B cell (primary cell): ENCODE measurements at regions not wholly inside any gene's neighbourhood (a gene's known extent, or its start where the extent isn't known, plus 50 kb on each side); places are given as distances from the start of the nearest gene placed in this dataset.

ENCODE experiments used
- ATAC-seq: fragments of 200-7000 bp; cut with Tn5 transposase; one replicate; pipeline ENCODE4 v1.10.0; 2021; ENCODE audit warnings: low read depth, mild to moderate bottlenecking, moderate number of reproducible peaks, moderate library complexity
- CTCF ChIA-PET: fragments of 350-600 bp; sonication (Branson Sonifier 250); formaldehyde crosslinking; loops from one replicate; lab custom pipeline; 2021; ENCODE audit warnings: antibody characterized with exemption, inconsistent platforms; lab: Charles Lee
- POLR2A ChIA-PET: fragments of 350-600 bp; sonication (Branson Sonifier 250); formaldehyde crosslinking; loops from one replicate; lab custom pipeline; 2021; ENCODE audit warnings: antibody characterized with exemption; lab: Charles Lee
- DNase-seq: peaks from one replicate; pipeline ENCODE4 v3.0.0; 2013
- H2AFZ ChIP-seq: 2 replicates; pipeline ENCODE4 v1.6.1; 2012; ENCODE audit warnings: mild to moderate bottlenecking, low read depth, low read length; ENCODE audit not compliant: insufficient read depth, poor library complexity, severe bottlenecking
- H3K27ac ChIP-seq, 2 donors: 1 replicate in 1 of 2; 2 replicates in 1 of 2; pipeline ENCODE4 v1.5.1; 2012 to 2013; ENCODE audit warnings: low read length in 2 of 2, mild to moderate bottlenecking in 2 of 2, moderate library complexity in 1 of 2
- H3K27me3 ChIP-seq, 4 experiments: fragments of 200-600 bp in 1 of 4; sonication (generic) in 1 of 4; replicated peaks in 1 of 4; 1 replicate in 2 of 4; 2 replicates in 2 of 4; pipeline versions ENCODE4 v1.6.1 to v1.7.0; 2013 to 2016; ENCODE audit warnings: low read length in 3 of 4, mild to moderate bottlenecking in 2 of 4, mixed read lengths in 1 of 4, moderate library complexity in 1 of 4; ENCODE audit not compliant: insufficient read depth in 4 of 4, control insufficient read depth in 3 of 4; ENCODE audit errors: control extremely low read depth in 1 of 4
- H3K36me3 ChIP-seq, 2 experiments: replicated peaks in 1 of 2; 1 replicate in 1 of 2; 2 replicates in 1 of 2; pipeline versions ENCODE4 v1.6.1 to v1.7.1; 2013; ENCODE audit warnings: low read length in 1 of 2; ENCODE audit not compliant: insufficient read depth in 2 of 2, control insufficient read depth in 1 of 2; ENCODE audit errors: control extremely low read depth in 1 of 2, extremely low read depth in 1 of 2
- H3K4me1 ChIP-seq, 2 donors: fragments of 200-600 bp in 1 of 2; sonication (generic) in 1 of 2; 1 replicate in 1 of 2; 2 replicates in 1 of 2; pipeline versions ENCODE4 v1.5.1 to v1.6.1; 2013 to 2017; ENCODE audit warnings: low read length in 2 of 2; ENCODE audit not compliant: control insufficient read depth in 2 of 2, insufficient read depth in 2 of 2
- H3K4me2 ChIP-seq: replicated peaks from 2 replicates; pipeline ENCODE3; 2012; ENCODE audit warnings: mild to moderate bottlenecking, low read depth, low read length; ENCODE audit not compliant: poor library complexity, severe bottlenecking
- H3K4me3 ChIP-seq, 5 experiments: fragments of 200-600 bp in 1 of 5; sonication (generic) in 1 of 5; 1 replicate in 3 of 5; 2 replicates in 2 of 5; pipeline versions ENCODE4 v1.5.1 to v1.7.0; 2011 to 2016; ENCODE audit warnings: low read length in 4 of 5, mild to moderate bottlenecking in 4 of 5, low read depth in 2 of 5, control low read depth in 1 of 5, moderate library complexity in 1 of 5; ENCODE audit not compliant: insufficient read depth in 1 of 5; ENCODE audit errors: control extremely low read depth in 1 of 5, extremely low read depth in 1 of 5
- H3K79me2 ChIP-seq: fragments of 200-600 bp; sonication (generic); one replicate; pipeline ENCODE4 v1.6.0; 2016; ENCODE audit warnings: low read length; ENCODE audit not compliant: control insufficient read depth, insufficient read depth
- H3K9ac ChIP-seq: fragments of 200-600 bp; sonication (generic); 2 replicates; pipeline ENCODE4 v1.6.1; 2017; ENCODE audit warnings: mild to moderate bottlenecking, low read length, moderate library complexity
- H3K9me3 ChIP-seq, 3 donors: one replicate each; pipeline versions ENCODE4 v1.6.1 to v1.7.1; 2013; ENCODE audit warnings: low read length in 2 of 3; ENCODE audit not compliant: control insufficient read depth in 2 of 3, insufficient read depth in 1 of 3; ENCODE audit errors: control extremely low read depth in 1 of 3
- H4K20me1 ChIP-seq: 2 replicates; pipeline ENCODE4 v1.6.0; 2012; ENCODE audit warnings: mild to moderate bottlenecking, low read length; ENCODE audit not compliant: insufficient read depth, control insufficient read depth, poor library complexity, severe bottlenecking
- H3K27ac Mint-ChIP-seq: one replicate; pipeline ENCODE4 v1.8.0; 2021; ENCODE audit warnings: mixed read lengths
- H3K27me3 Mint-ChIP-seq: one replicate; pipeline ENCODE4 v1.8.0; 2021; ENCODE audit warnings: mixed read lengths
- H3K4me1 Mint-ChIP-seq: one replicate; pipeline ENCODE4 v1.8.0; 2021; ENCODE audit warnings: mixed read lengths
- H3K4me3 Mint-ChIP-seq: one replicate; pipeline ENCODE4 v1.8.0; 2021; ENCODE audit warnings: mixed read lengths
- H3K9me3 Mint-ChIP-seq: one replicate; pipeline ENCODE4 v1.8.0; 2022; ENCODE audit warnings: mixed read lengths; ENCODE audit not compliant: insufficient read depth
- EZH2 ChIP-seq: IDR thresholded peaks from 2 replicates; pipeline ENCODE4 v1.6.1; 2012; ENCODE audit warnings: borderline replicate concordance, low read depth, mild to moderate bottlenecking, moderate library complexity, low read length; ENCODE audit not compliant: insufficient read depth, poor library complexity, severe bottlenecking
- WGBS: methylation state at CpG from one replicate; pipeline ENCODE4 v1.1.5; 2013; ENCODE audit warnings: missing lambda C conversion rate; ENCODE audit not compliant: insufficient coverage; 5-methylcytosine and 5-hydroxymethylcytosine counted together
- intact Hi-C: fragments of 100-400 bp; cut with micrococcal nuclease; formaldehyde crosslinking; loops from one replicate; pipeline ENCODE4 v1.10.0; 2022
- TF ChIP-seq, protein P1 (sequence below): fragments of 200-600 bp; IDR thresholded peaks from one replicate; pipeline ENCODE4 v1.8.0; 2022; ENCODE audit warnings: antibody characterized with exemption, mild to moderate bottlenecking

DNA sequence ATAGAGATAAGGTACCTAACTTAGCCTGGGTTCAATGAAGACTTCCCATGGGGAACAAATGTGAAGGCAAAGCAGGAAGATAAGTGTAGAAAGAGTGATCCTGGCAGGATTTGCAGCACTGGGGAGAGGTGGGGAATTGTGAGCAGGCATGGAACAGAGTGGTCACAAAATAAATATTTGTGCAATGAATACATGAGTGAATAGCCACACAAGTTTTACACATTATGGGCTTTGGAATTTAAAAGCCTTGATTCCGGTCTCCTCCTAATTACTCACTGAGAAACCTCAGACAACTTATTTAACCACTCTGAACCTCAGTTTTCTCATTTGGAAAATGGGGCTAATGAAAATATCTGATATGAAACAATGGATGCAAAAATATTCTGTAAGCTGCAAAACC, 148.3 kb downstream of the ELAVL4 start:
- Histone ChIP-seq H2AFZ (no peak overlapping the region), H3K27me3 (peaks cover 0 to 4% (median 0%) of the 10 kb centered on the region in 4 experiments), H3K4me1 (peaks cover 4% of the 10 kb centered on the region in 2 donors), H3K36me3 (no peaks in the 10 kb centered on the region), H3K9me3 (no peaks in the 10 kb centered on the region), H3K4me2 (no peak overlapping the region), H3K79me2 (no peaks in the 10 kb centered on the region), H3K9ac (no peak overlapping the region), H3K4me3 (no peak overlapping the region), H3K27ac (no peak overlapping the region), H4K20me1 (no peaks in the 10 kb centered on the region)
- ChIA-PET CTCF (no interaction called here), POLR2A (no interaction called here)
- intact Hi-C loops, result no loop called here
- Mint-ChIP-seq H3K4me1 (peaks cover 4% of the 10 kb centered on the region), H3K9me3 (no peaks in the 10 kb centered on the region), H3K27ac (no peak overlapping the region), H3K4me3 (no peak overlapping the region), H3K27me3 (peaks cover 15% of the 10 kb centered on the region)
- no peak for DNase-seq
- ATAC-seq, result no peak
- no peak for TF ChIP-seq EZH2
- TF ChIP-seq, protein P1, sequence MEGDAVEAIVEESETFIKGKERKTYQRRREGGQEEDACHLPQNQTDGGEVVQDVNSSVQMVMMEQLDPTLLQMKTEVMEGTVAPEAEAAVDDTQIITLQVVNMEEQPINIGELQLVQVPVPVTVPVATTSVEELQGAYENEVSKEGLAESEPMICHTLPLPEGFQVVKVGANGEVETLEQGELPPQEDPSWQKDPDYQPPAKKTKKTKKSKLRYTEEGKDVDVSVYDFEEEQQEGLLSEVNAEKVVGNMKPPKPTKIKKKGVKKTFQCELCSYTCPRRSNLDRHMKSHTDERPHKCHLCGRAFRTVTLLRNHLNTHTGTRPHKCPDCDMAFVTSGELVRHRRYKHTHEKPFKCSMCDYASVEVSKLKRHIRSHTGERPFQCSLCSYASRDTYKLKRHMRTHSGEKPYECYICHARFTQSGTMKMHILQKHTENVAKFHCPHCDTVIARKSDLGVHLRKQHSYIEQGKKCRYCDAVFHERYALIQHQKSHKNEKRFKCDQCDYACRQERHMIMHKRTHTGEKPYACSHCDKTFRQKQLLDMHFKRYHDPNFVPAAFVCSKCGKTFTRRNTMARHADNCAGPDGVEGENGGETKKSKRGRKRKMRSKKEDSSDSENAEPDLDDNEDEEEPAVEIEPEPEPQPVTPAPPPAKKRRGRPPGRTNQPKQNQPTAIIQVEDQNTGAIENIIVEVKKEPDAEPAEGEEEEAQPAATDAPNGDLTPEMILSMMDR, result no peak
- WGBS, result no CpG with 5 or more reads among the region's 1 CpG
